HG03354 (cell line): ENCODE measurements at regions not wholly inside any gene's neighbourhood (a gene's known extent, or its start where the extent isn't known, plus 50 kb on each side); places are given as distances from the start of the nearest gene placed in this dataset.
"Not testable (repeated sequence)": the region's sequence is repeated elsewhere in the genome, so short reads cannot be mapped to it uniquely, and the experiment has no call there.

Experiments
- ATAC-seq: cut with Tn5 transposase; IDR thresholded peaks from one replicate; pipeline ENCODE4 v1.9.1; 2021; ENCODE audit warnings: mild to moderate bottlenecking; ENCODE audit not compliant: unreplicated experiment, poor library complexity, severe bottlenecking

- ATAC-seq, result no peak
These were observed 346.9 kb upstream of the SNX7 start for GRCh38 chr1:98314601-98315000.

GRCh38 chr1:98306517-98307089 lies 354.9 kb upstream of the SNX7 start:
- no peak for ATAC-seq

GRCh38 chr1:98305362-98305761 lies 356.2 kb upstream of the SNX7 start:
- no peak for ATAC-seq

GRCh38 chr1:98304888-98305287 lies 356.6 kb upstream of the SNX7 start:
- no peak for ATAC-seq

GRCh38 chr1:98299861-98300260 lies 361.7 kb upstream of the SNX7 start:
- no peak for ATAC-seq

- ATAC-seq, result no peak
These were observed 362.2 kb upstream of the SNX7 start for GRCh38 chr1:98299313-98299712.

GRCh38 chr1:98298319-98298718 lies 363.2 kb upstream of the SNX7 start:
- no peak for ATAC-seq

- ATAC-seq, result no peak
These were observed 364.8 kb upstream of the SNX7 start for GRCh38 chr1:98296681-98297080.

- ATAC-seq, result no peak
These were observed 367.4 kb upstream of the SNX7 start for GRCh38 chr1:98294127-98294526.

GRCh38 chr1:98292994-98293393 lies 368.5 kb upstream of the SNX7 start:
- ATAC-seq, result no peak

GRCh38 chr1:98289311-98289710 lies 368.5 kb upstream of the DPYD start:
- no peak for ATAC-seq

- ATAC-seq, result no peak
These were observed 367.7 kb upstream of the DPYD start for GRCh38 chr1:98288494-98288893.

- ATAC-seq, result no peak
These were observed 366.8 kb upstream of the DPYD start for GRCh38 chr1:98287626-98288025.

GRCh38 chr1:98286656-98287055 lies 365.8 kb upstream of the DPYD start:
- ATAC-seq, result peak; percentile 45

- not testable (repeated sequence) for ATAC-seq
These were observed 364.5 kb upstream of the DPYD start for GRCh38 chr1:98285286-98285685.

GRCh38 chr1:98280049-98280448 lies 359.2 kb upstream of the DPYD start:
- no peak for ATAC-seq

- no peak for ATAC-seq
These were observed 357.2 kb upstream of the DPYD start for GRCh38 chr1:98278055-98278454.

GRCh38 chr1:98277118-98277517 lies 356.3 kb upstream of the DPYD start:
- no peak for ATAC-seq

GRCh38 chr1:98276514-98276913 lies 355.7 kb upstream of the DPYD start:
- ATAC-seq, result no peak

- no peak for ATAC-seq
These were observed 347.5 kb upstream of the DPYD start for GRCh38 chr1:98268316-98268715.

GRCh38 chr1:98267423-98267822 lies 346.6 kb upstream of the DPYD start:
- no peak for ATAC-seq

- no peak for ATAC-seq
These were observed 343.9 kb upstream of the DPYD start for GRCh38 chr1:98264727-98265126.
